Keratinocyte (primary cell): ENCODE measurements at regions not wholly inside any gene's neighbourhood (a gene's known extent, or its start where the extent isn't known, plus 50 kb on each side); places are given as distances from the start of the nearest gene placed in this dataset.

ENCODE experiments used
- EZH2 ChIP-seq: IDR thresholded peaks from one replicate; pipeline ENCODE4 v1.6.1; 2012; ENCODE audit warnings: inconsistent platforms, mild to moderate bottlenecking, low read length, moderate library complexity
- TF ChIP-seq, protein P1 (sequence below), 3 experiments: IDR thresholded peaks in 1 of 3; conservative IDR thresholded peaks in 1 of 3; optimal IDR thresholded peaks in 1 of 3; 2 replicates in 2 of 3; 3 replicates in 1 of 3; pipeline versions ENCODE3 to v1.5.1; 2011; ENCODE audit warnings: low read length in 3 of 3, mild to moderate bottlenecking in 3 of 3, moderate library complexity in 2 of 3, control low read depth in 1 of 3, inconsistent platforms in 1 of 3; ENCODE audit not compliant: insufficient read depth in 2 of 3; ENCODE audit errors: extremely low read depth in 1 of 3

DNA sequence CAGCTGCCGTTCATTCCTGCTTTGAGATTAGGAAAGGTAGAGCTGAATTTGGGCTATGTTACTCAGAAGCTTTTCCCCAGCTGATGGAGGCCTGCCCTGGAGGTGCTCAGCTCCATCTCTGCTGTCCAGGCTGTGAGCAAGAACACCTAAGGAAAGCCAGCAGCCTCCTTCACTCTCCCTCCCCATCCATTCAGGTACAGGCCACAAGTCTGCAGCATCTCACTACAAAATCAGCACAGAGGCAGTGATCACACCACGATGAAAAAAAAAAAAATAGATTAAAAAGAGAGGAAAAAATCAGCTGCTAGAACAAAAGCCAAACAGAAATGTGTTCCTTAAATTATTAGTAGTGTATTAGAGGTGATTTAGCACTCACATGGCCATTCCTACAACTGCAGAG lies 515.0 kb downstream of the CDH26 start:
- TF ChIP-seq, protein P1, sequence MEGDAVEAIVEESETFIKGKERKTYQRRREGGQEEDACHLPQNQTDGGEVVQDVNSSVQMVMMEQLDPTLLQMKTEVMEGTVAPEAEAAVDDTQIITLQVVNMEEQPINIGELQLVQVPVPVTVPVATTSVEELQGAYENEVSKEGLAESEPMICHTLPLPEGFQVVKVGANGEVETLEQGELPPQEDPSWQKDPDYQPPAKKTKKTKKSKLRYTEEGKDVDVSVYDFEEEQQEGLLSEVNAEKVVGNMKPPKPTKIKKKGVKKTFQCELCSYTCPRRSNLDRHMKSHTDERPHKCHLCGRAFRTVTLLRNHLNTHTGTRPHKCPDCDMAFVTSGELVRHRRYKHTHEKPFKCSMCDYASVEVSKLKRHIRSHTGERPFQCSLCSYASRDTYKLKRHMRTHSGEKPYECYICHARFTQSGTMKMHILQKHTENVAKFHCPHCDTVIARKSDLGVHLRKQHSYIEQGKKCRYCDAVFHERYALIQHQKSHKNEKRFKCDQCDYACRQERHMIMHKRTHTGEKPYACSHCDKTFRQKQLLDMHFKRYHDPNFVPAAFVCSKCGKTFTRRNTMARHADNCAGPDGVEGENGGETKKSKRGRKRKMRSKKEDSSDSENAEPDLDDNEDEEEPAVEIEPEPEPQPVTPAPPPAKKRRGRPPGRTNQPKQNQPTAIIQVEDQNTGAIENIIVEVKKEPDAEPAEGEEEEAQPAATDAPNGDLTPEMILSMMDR (optimal IDR thresholded peaks at IDR 0.05 in 1 of 3, IDR thresholded peaks at IDR 0.05 in 1 of 3, conservative IDR thresholded peaks at IDR 0.05 in 1 of 3; ENCODE audit: extremely low read depth in 1 of 3, insufficient read depth in 2 of 3, low read length in 3 of 3) = peak in 1 of 3 experiments; percentile 33
- no peak for TF ChIP-seq EZH2
